Vagina (tissue), 2 donors: ENCODE measurements at regions not wholly inside any gene's neighbourhood (a gene's known extent, or its start where the extent isn't known, plus 50 kb on each side); places are given as distances from the start of the nearest gene placed in this dataset.
"Not testable (repeated sequence)": the region's sequence is repeated elsewhere in the genome, so short reads cannot be mapped to it uniquely, and the experiment has no call there.

Source experiments
- DNase-seq, 2 donors: peaks; one replicate each; pipeline ENCODE4 v3.0.0-alpha.2; 2017; ENCODE audit errors: extremely low spot score in 2 of 2
- H3K27ac ChIP-seq: fragments of 200-600 bp; sonication (generic); one replicate; pipeline ENCODE4 v1.5.1; 2019
- H3K27me3 ChIP-seq: fragments of 200-600 bp; sonication (generic); one replicate; pipeline ENCODE4 v1.5.1; 2019
- H3K36me3 ChIP-seq, 2 donors: fragments of 200-600 bp; sonication (generic); one replicate each; pipeline ENCODE4 v1.5.1; 2017 to 2019
- H3K4me1 ChIP-seq: fragments of 200-600 bp; sonication (generic); one replicate; pipeline ENCODE4 v1.5.1; 2019
- H3K4me3 ChIP-seq, 2 donors: fragments of 200-600 bp; sonication (generic); 1 replicate in 1 of 2; 2 replicates in 1 of 2; pipeline ENCODE4 v1.5.1; 2016 to 2019
- H3K9me3 ChIP-seq: fragments of 200-600 bp; sonication (generic); one replicate; pipeline ENCODE4 v1.5.1; 2019
- POLR2A ChIP-seq, 2 donors: fragments of 450-650 bp; IDR thresholded peaks; one replicate each; pipeline ENCODE4 v1.6.1; 2017; ENCODE audit warnings: antibody characterized with exemption in 2 of 2, mild to moderate bottlenecking in 2 of 2, moderate library complexity in 2 of 2
- POLR2AphosphoS5 ChIP-seq, 2 donors: sonication (generic); formaldehyde crosslinking; IDR thresholded peaks; one replicate each; pipeline ENCODE4 v1.9.0; 2017; ENCODE audit warnings: antibody characterized with exemption in 2 of 2, mild to moderate bottlenecking in 2 of 2, low read depth in 1 of 2; ENCODE audit not compliant: insufficient read depth in 1 of 2
- intact Hi-C: fragments of 100-400 bp; cut with DNase I; formaldehyde crosslinking; loops from one replicate; pipeline ENCODE4 v1.15.1; 2023
- TF ChIP-seq, protein P1 (sequence below), 3 experiments: fragments of 450-650 bp in 2 of 3; fragments of 200-600 bp in 1 of 3; sonication (generic) in 1 of 3; IDR thresholded peaks; one replicate each; pipeline ENCODE4 v1.5.1; 2017 to 2019; ENCODE audit warnings: antibody characterized with exemption in 3 of 3, mild to moderate bottlenecking in 2 of 3, moderate library complexity in 2 of 3

DNA sequence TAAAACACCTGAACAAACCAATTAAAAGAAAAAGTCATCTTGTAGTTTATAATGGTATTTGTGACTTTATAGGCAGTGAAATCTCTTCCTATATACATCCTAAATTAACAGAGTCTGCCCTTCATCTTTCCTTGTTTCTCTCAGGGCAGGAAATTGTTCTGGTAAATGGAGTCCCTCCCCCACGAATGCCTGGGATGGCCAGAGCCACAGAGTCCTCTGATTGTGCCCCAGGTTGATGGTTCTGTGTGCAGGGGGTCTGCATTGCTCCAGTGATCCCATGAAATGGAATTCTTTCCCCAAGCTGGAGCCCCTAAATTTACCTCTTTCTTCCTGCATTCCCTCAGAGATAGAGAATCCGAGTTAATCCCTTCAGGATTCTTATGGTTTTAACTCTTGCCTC, 155.5 kb downstream of the MTX2 start:
- TF ChIP-seq, protein P1, sequence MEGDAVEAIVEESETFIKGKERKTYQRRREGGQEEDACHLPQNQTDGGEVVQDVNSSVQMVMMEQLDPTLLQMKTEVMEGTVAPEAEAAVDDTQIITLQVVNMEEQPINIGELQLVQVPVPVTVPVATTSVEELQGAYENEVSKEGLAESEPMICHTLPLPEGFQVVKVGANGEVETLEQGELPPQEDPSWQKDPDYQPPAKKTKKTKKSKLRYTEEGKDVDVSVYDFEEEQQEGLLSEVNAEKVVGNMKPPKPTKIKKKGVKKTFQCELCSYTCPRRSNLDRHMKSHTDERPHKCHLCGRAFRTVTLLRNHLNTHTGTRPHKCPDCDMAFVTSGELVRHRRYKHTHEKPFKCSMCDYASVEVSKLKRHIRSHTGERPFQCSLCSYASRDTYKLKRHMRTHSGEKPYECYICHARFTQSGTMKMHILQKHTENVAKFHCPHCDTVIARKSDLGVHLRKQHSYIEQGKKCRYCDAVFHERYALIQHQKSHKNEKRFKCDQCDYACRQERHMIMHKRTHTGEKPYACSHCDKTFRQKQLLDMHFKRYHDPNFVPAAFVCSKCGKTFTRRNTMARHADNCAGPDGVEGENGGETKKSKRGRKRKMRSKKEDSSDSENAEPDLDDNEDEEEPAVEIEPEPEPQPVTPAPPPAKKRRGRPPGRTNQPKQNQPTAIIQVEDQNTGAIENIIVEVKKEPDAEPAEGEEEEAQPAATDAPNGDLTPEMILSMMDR (IDR thresholded peaks at IDR 0.05): no peak
- TF ChIP-seq POLR2AphosphoS5 (IDR thresholded peaks at IDR 0.05; ENCODE audit: insufficient read depth in 1 of 2, low read depth in 1 of 2) (no peak), POLR2A (IDR thresholded peaks at IDR 0.05) (no peak)
- H3K9me3 ChIP-seq: no peaks in the 10 kb centered on the region
- no peak for DNase-seq
- no peak overlapping the region for H3K27ac ChIP-seq
- no peak overlapping the region for H3K4me3 ChIP-seq
- no peaks in the 10 kb centered on the region for H3K27me3 ChIP-seq
- intact Hi-C loops: no loop called here
- H3K4me1 ChIP-seq: no peaks in the 10 kb centered on the region
- H3K36me3 ChIP-seq: no peaks in the 10 kb centered on the region

DNA sequence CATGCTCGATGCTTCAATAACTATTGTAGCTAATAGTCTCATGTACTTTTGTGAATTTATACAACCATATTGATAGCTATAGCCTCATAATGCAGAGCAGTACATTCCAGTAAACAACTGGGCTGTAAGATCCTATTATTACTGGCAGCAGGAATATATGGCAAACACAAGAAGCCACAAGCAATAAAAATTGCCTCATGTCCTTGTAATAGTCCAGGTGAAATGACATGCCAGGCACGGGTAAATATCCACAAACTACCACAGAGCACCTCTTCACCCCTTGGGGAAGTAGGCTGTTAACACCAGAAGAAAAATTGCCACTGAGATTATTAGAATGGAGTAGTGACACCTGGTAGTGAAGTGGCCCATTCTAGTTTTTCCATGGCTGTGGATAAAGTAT, 158.3 kb downstream of the MTX2 start:
- H3K9me3 ChIP-seq: no peaks in the 10 kb centered on the region
- no peaks in the 10 kb centered on the region for H3K4me1 ChIP-seq
- DNase-seq: no peak
- H3K36me3 ChIP-seq: no peaks in the 10 kb centered on the region
- H3K4me3 ChIP-seq: no peak overlapping the region
- no peaks in the 10 kb centered on the region for H3K27me3 ChIP-seq
- TF ChIP-seq, protein P1 (IDR thresholded peaks at IDR 0.05): no peak
- TF ChIP-seq POLR2A (IDR thresholded peaks at IDR 0.05): no peak
- TF ChIP-seq POLR2AphosphoS5 (IDR thresholded peaks at IDR 0.05; ENCODE audit: insufficient read depth in 1 of 2, low read depth in 1 of 2): no peak
- no peak overlapping the region for H3K27ac ChIP-seq
- intact Hi-C loops: no loop called here

DNA sequence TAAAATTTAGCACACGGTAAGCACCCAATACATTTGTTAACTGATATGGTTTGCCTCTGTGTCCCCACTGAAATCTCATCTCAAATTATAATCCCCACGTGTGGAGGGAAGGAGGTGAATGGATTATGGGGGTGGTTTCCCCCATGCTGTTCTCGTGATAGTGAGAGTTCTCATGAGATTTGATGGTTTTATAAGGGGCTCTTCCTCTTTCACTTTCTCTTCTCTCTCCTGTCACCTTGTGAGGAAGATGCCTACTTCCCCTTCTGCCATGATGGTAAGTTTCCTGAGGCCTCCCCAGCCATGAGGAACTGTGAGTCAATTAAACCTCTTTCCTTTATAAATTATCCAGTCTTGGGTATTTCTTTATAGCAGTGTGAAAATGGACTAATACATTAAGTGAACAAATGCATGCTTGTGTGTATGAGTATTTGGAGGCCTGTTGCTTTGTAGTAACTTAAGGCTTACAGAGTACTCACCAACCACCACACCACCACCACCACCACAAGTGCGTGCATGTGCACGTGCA, 159.8 kb downstream of the MTX2 start:
- H3K9me3 ChIP-seq, DNase-seq, H3K27ac ChIP-seq, intact Hi-C loops, H3K4me3 ChIP-seq, H3K36me3 ChIP-seq, H3K27me3 ChIP-seq, H3K4me1 ChIP-seq: not testable (repeated sequence)

DNA sequence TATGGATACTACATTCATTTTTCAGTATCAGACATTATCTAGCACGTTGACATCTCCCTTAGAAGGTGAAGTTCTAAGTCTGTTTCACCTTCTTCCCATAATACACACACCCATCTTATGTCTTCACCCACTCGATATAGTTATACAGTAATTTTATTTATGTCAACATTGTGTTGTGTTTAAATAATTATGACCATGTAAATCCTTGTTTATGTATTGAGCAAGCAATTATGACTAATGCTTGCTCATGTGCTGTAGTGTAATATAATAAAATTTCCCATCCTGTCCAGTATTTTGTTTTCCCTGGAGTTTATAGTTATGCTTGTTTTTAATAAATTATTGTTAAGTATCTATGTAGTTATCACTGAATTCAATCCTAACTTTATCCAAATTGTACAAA, 163.2 kb downstream of the MTX2 start:
- TF ChIP-seq, protein P1 (IDR thresholded peaks at IDR 0.05): no peak
- no peak for TF ChIP-seq POLR2A (IDR thresholded peaks at IDR 0.05)
- intact Hi-C loops: no loop called here
- no peak for DNase-seq

DNA sequence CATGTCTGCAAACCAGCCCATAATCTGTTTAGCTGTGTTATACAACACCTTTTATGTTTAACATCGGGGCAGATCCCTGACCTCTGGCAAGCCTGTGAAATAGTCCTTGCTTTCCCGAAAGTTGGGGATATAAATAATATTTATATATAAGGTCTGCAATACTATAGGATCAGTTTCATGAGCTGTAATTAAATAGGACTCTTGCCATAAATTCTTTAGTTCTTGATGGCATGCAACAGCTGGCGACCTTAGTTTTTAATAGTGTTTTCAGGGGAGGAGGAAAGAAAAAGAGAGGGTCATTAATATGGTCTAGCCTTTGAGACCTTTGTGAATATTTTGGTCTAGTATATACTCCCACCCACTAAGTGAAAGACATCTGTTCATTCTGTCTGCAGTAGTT, 166.5 kb downstream of the MTX2 start:
- H3K36me3 ChIP-seq: no peaks in the 10 kb centered on the region
- DNase-seq: no peak
- H3K27ac ChIP-seq: no peak overlapping the region
- H3K4me1 ChIP-seq: no peaks in the 10 kb centered on the region
- H3K4me3 ChIP-seq: no peak overlapping the region
- H3K27me3 ChIP-seq: no peaks in the 10 kb centered on the region
- no peak for TF ChIP-seq POLR2A (IDR thresholded peaks at IDR 0.05)
- no peaks in the 10 kb centered on the region for H3K9me3 ChIP-seq
- intact Hi-C loops: no loop called here

More for the DNA sequence above, 163.2 kb downstream of the MTX2 start:
- Histone ChIP-seq H3K4me3 (no peak overlapping the region), H3K36me3 (no peaks in the 10 kb centered on the region), H3K27ac (no peak overlapping the region), H3K9me3 (no peaks in the 10 kb centered on the region), H3K4me1 (no peaks in the 10 kb centered on the region), H3K27me3 (no peaks in the 10 kb centered on the region)

DNA sequence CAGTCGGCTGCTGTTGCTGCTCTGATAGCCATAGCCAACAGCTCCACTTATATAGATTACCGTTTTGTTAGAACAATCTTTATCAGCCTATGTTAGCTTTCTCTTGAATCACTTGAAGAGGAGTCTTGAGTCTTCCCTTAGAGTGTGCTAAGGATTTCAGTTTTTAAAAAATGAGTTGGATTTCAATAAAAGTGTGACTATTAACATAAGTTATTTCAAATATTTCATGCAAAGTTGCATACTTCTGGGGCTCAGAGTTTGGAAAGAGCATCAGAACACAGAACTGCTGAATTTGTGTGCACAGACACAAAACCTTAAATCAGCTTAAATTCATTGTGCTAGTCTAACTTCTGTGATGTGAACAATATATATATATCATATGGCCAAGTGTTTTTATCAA, 174.7 kb downstream of the MTX2 start:
- TF ChIP-seq, protein P1 (IDR thresholded peaks at IDR 0.05): no peak
- TF ChIP-seq POLR2A (IDR thresholded peaks at IDR 0.05) (no peak), POLR2AphosphoS5 (IDR thresholded peaks at IDR 0.05; ENCODE audit: insufficient read depth in 1 of 2, low read depth in 1 of 2) (no peak)
- Histone ChIP-seq H3K27me3 (no peaks in the 10 kb centered on the region), H3K36me3 (no peaks in the 10 kb centered on the region), H3K4me1 (no peaks in the 10 kb centered on the region), H3K27ac (no peak overlapping the region), H3K4me3 (no peak overlapping the region), H3K9me3 (no peaks in the 10 kb centered on the region)
- intact Hi-C loops: no loop called here
- no peak for DNase-seq
